ENCODE measurements at regions not wholly inside any gene's neighbourhood (a gene's known extent, or its start where the extent isn't known, plus 50 kb on each side); places are given as distances from the start of the nearest gene placed in this dataset.
"Not testable (repeated sequence)": the region's sequence is repeated elsewhere in the genome, so short reads cannot be mapped to it uniquely, and the experiment has no call there.

- DNase-seq: no peak
Observed at GRCh38 chr7:57198801-57199200, 66.6 kb upstream of the ZNF479 start.

- DNase-seq: no peak
Observed at GRCh38 chr7:57199252-57199651, 67.0 kb upstream of the ZNF479 start.

GRCh38 chr7:57201021-57201894 lies 69.0 kb upstream of the ZNF479 start:
- no peak for DNase-seq

- DNase-seq: no peak
Observed at GRCh38 chr7:57201895-57202210, 69.6 kb upstream of the ZNF479 start.

GRCh38 chr7:57202274-57202673 lies 70.0 kb upstream of the ZNF479 start:
- no peak for DNase-seq

- no peak for DNase-seq
Observed at GRCh38 chr7:57203161-57203791, 71.0 kb upstream of the ZNF479 start.

GRCh38 chr7:57203858-57204257 lies 71.6 kb upstream of the ZNF479 start:
- DNase-seq: not testable (repeated sequence)

- DNase-seq: no peak
Observed at GRCh38 chr7:57204411-57204811, 72.2 kb upstream of the ZNF479 start.

- no peak for DNase-seq
Observed at GRCh38 chr7:57205000-57205399, 72.8 kb upstream of the ZNF479 start.

GRCh38 chr7:57207836-57208235 lies 75.6 kb upstream of the ZNF479 start:
- DNase-seq: no peak

- no peak for DNase-seq
Observed at GRCh38 chr7:57210212-57210611, 78.0 kb upstream of the ZNF479 start.

- no peak for DNase-seq
Observed at GRCh38 chr7:57210871-57211270, 78.6 kb upstream of the ZNF479 start.

GRCh38 chr7:57211428-57212100 lies 79.3 kb upstream of the ZNF479 start:
- DNase-seq: no peak

GRCh38 chr7:57215423-57215822 lies 83.2 kb upstream of the ZNF479 start:
- no peak for DNase-seq

- no peak for DNase-seq
Observed at GRCh38 chr7:57216340-57216739, 84.1 kb upstream of the ZNF479 start.

GRCh38 chr7:57218196-57218716 lies 86.0 kb upstream of the ZNF479 start:
- DNase-seq: no peak

- DNase-seq: no peak
Observed at GRCh38 chr7:57220746-57221145, 88.5 kb upstream of the ZNF479 start.

GRCh38 chr7:57225666-57226065 lies 93.4 kb upstream of the ZNF479 start:
- no peak for DNase-seq

GRCh38 chr7:57241236-57241635 lies 109.0 kb upstream of the ZNF479 start:
- DNase-seq: not testable (repeated sequence)

GRCh38 chr7:57243551-57243950 lies 111.3 kb upstream of the ZNF479 start:
- DNase-seq: not testable (repeated sequence)

GRCh38 chr7:57244345-57244980 lies 112.2 kb upstream of the ZNF479 start:
- DNase-seq: not testable (repeated sequence)

GRCh38 chr7:57245206-57245605 lies 113.0 kb upstream of the ZNF479 start:
- no peak for DNase-seq

GRCh38 chr7:57250801-57251200 lies 118.6 kb upstream of the ZNF479 start:
- DNase-seq: no peak
